ENCODE measurements at regions not wholly inside any gene's neighbourhood (a gene's known extent, or its start where the extent isn't known, plus 50 kb on each side); places are given as distances from the start of the nearest gene placed in this dataset.

GRCh38 chr13:62564770-62565169 is 1149.1 kb upstream of the PCDH20 start:
- no peaks in the 10 kb centered on the region for H3K4me1 ChIP-seq
- DNase-seq (ENCODE audit: low spot score) = no peak
- no peaks in the 10 kb centered on the region for H3K9me3 ChIP-seq
- TF ChIP-seq CTCF (IDR thresholded peaks at IDR 0.05) = no peak
- H3K36me3 ChIP-seq = no peaks in the 10 kb centered on the region
- H3K27me3 ChIP-seq = no peaks in the 10 kb centered on the region
- H3K4me3 ChIP-seq = no peak overlapping the region
- no peak overlapping the region for H3K27ac ChIP-seq

- no peak for TF ChIP-seq CTCF (IDR thresholded peaks at IDR 0.05)
- Histone ChIP-seq H3K36me3 (no peaks in the 10 kb centered on the region), H3K9me3 (no peaks in the 10 kb centered on the region), H3K27me3 (no peaks in the 10 kb centered on the region), H3K4me1 (no peaks in the 10 kb centered on the region), H3K27ac (no peak overlapping the region), H3K4me3 (no peak overlapping the region)
- no peak for DNase-seq (ENCODE audit: low spot score)
These were observed 1147.6 kb upstream of the PCDH20 start for GRCh38 chr13:62563251-62563650.

- Histone ChIP-seq H3K27me3 (no peaks in the 10 kb centered on the region), H3K9me3 (no peaks in the 10 kb centered on the region), H3K4me1 (no peaks in the 10 kb centered on the region), H3K27ac (no peak overlapping the region), H3K4me3 (no peak overlapping the region), H3K36me3 (no peaks in the 10 kb centered on the region)
- TF ChIP-seq CTCF (IDR thresholded peaks at IDR 0.05) = no peak
- no peak for DNase-seq (ENCODE audit: low spot score)
These were observed 1141.3 kb upstream of the PCDH20 start for GRCh38 chr13:62556978-62557377.

GRCh38 chr13:62551588-62551987 is 1135.9 kb upstream of the PCDH20 start:
- no peaks in the 10 kb centered on the region for H3K36me3 ChIP-seq
- DNase-seq (ENCODE audit: low spot score) = no peak
- no peaks in the 10 kb centered on the region for H3K4me1 ChIP-seq
- no peak overlapping the region for H3K4me3 ChIP-seq
- no peak overlapping the region for H3K27ac ChIP-seq
- H3K27me3 ChIP-seq = no peaks in the 10 kb centered on the region
- no peak for TF ChIP-seq CTCF (IDR thresholded peaks at IDR 0.05)
- H3K9me3 ChIP-seq = no peaks in the 10 kb centered on the region

- Histone ChIP-seq H3K9me3 (no peaks in the 10 kb centered on the region), H3K36me3 (no peaks in the 10 kb centered on the region), H3K4me1 (no peaks in the 10 kb centered on the region), H3K27ac (no peak overlapping the region), H3K4me3 (no peak overlapping the region), H3K27me3 (no peaks in the 10 kb centered on the region)
- no peak for DNase-seq (ENCODE audit: low spot score)
- TF ChIP-seq CTCF (IDR thresholded peaks at IDR 0.05) = no peak
These were observed 1129.3 kb upstream of the PCDH20 start for GRCh38 chr13:62544928-62545327.

- Histone ChIP-seq H3K4me3 (no peak overlapping the region), H3K9me3 (no peaks in the 10 kb centered on the region), H3K27ac (no peak overlapping the region), H3K4me1 (no peaks in the 10 kb centered on the region), H3K36me3 (no peaks in the 10 kb centered on the region), H3K27me3 (no peaks in the 10 kb centered on the region)
- no peak for TF ChIP-seq CTCF (IDR thresholded peaks at IDR 0.05)
- DNase-seq (ENCODE audit: low spot score) = no peak
These were observed 1121.9 kb upstream of the PCDH20 start for GRCh38 chr13:62537593-62537992.
